ENCODE measurements at regions not wholly inside any gene's neighbourhood (a gene's known extent, or its start where the extent isn't known, plus 50 kb on each side); places are given as distances from the start of the nearest gene placed in this dataset.

- TF ChIP-seq POLR2A (IDR thresholded peaks at IDR 0.05; ENCODE audit: low read depth, low read length): no peak
- TF ChIP-seq POLR2AphosphoS5 (IDR thresholded peaks at IDR 0.05; ENCODE audit: low read depth, low read length): no peak
Observed at GRCh38 chr21:15191342-15191741, 126.5 kb upstream of the NRIP1 start.

All from GM12892 (cell line).